ENCODE measurements at regions not wholly inside any gene's neighbourhood (a gene's known extent, or its start where the extent isn't known, plus 50 kb on each side); places are given as distances from the start of the nearest gene placed in this dataset.

DNA sequence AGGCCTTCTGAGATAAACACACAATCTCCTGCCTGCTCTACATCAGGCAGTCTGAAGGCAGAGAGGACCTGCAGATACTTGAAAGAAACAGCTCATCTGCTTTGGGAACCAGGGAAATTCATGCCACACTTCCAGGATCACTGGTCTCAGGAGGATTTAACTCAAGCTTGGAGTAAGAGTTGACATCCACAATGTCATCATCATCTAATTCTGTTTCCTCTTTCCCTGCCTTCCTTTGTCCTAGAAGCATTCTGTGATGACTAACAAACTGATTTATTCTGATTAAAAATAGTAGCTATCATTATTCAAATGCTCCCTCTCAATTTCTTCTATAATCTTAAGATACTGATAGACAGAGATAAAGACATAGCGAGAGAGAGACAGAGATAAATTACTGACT is 766.8 kb downstream of the BCL11A start:
- no peak overlapping the region for H3K27ac ChIP-seq (ENCODE audit: low read length)
- H3K36me3 ChIP-seq (ENCODE audit: insufficient read depth, low read length), result no peaks in the 10 kb centered on the region
- H3K79me2 ChIP-seq (replicated peaks; ENCODE audit: insufficient read depth, low read length), result no peaks in the 10 kb centered on the region
- no peak overlapping the region for H3K4me2 ChIP-seq (ENCODE audit: low read length)
- no peaks in the 10 kb centered on the region for H3F3A ChIP-seq (ENCODE audit: insufficient read depth, low read length, poor library complexity, severe bottlenecking)
- no peak for TF ChIP-seq MXI1 (conservative IDR thresholded peaks at IDR 0.05; ENCODE audit: poor library complexity, severe bottlenecking)
- H2AFZ ChIP-seq (ENCODE audit: low read depth, low read length), result peak overlapping the region; percentile 22
- H3K4me3 ChIP-seq (ENCODE audit: low read length), result no peak overlapping the region
- H3K9me3 ChIP-seq (ENCODE audit: low read length), result no peaks in the 10 kb centered on the region
- no peaks in the 10 kb centered on the region for H3K27me3 ChIP-seq (ENCODE audit: insufficient read depth, low read depth, low read length)
- no peaks in the 10 kb centered on the region for H4K20me1 ChIP-seq (ENCODE audit: insufficient read depth)
- H3K9ac ChIP-seq (ENCODE audit: low read length), result no peak overlapping the region
- H3K9me2 ChIP-seq (ENCODE audit: insufficient read depth, low read length), result no peaks in the 10 kb centered on the region

DNA sequence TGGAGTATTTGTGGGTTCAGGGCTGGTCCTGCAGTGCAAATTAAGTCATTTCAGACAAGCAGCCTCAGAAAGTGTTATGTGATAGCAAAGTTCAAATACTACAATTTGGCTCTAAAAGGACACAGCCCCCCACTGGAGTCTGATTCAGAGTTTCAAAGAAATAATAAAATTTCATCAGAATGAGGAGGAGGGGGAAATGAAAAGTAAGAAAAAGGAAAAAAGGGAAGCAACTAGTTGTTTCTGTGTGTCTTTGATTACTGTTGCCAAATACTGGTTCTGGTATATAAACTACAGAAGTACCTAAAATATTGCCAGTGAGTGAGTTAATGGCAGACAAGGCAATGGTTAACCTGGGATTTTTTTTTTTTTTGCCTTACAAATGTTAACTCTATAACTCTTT is 773.9 kb downstream of the BCL11A start:
- Histone ChIP-seq H4K20me1 (ENCODE audit: insufficient read depth) (no peaks in the 10 kb centered on the region), H3K9ac (ENCODE audit: low read length) (no peak overlapping the region), H3K9me3 (ENCODE audit: low read length) (no peaks in the 10 kb centered on the region), H3K9me2 (ENCODE audit: insufficient read depth, low read length) (no peaks in the 10 kb centered on the region), H3F3A (ENCODE audit: insufficient read depth, low read length, poor library complexity, severe bottlenecking) (no peaks in the 10 kb centered on the region), H3K4me2 (ENCODE audit: low read length) (no peak overlapping the region), H2AFZ (ENCODE audit: low read depth, low read length) (no peak overlapping the region), H3K27ac (ENCODE audit: low read length) (no peak overlapping the region), H3K27me3 (ENCODE audit: insufficient read depth, low read depth, low read length) (no peaks in the 10 kb centered on the region), H3K79me2 (replicated peaks; ENCODE audit: insufficient read depth, low read length) (no peaks in the 10 kb centered on the region), H3K36me3 (ENCODE audit: insufficient read depth, low read length) (no peaks in the 10 kb centered on the region), H3K4me3 (ENCODE audit: low read length) (no peak overlapping the region)
- TF ChIP-seq TAF1 (IDR thresholded peaks at IDR 0.05; ENCODE audit: low read depth), result no peak
- TF ChIP-seq, protein P1, sequence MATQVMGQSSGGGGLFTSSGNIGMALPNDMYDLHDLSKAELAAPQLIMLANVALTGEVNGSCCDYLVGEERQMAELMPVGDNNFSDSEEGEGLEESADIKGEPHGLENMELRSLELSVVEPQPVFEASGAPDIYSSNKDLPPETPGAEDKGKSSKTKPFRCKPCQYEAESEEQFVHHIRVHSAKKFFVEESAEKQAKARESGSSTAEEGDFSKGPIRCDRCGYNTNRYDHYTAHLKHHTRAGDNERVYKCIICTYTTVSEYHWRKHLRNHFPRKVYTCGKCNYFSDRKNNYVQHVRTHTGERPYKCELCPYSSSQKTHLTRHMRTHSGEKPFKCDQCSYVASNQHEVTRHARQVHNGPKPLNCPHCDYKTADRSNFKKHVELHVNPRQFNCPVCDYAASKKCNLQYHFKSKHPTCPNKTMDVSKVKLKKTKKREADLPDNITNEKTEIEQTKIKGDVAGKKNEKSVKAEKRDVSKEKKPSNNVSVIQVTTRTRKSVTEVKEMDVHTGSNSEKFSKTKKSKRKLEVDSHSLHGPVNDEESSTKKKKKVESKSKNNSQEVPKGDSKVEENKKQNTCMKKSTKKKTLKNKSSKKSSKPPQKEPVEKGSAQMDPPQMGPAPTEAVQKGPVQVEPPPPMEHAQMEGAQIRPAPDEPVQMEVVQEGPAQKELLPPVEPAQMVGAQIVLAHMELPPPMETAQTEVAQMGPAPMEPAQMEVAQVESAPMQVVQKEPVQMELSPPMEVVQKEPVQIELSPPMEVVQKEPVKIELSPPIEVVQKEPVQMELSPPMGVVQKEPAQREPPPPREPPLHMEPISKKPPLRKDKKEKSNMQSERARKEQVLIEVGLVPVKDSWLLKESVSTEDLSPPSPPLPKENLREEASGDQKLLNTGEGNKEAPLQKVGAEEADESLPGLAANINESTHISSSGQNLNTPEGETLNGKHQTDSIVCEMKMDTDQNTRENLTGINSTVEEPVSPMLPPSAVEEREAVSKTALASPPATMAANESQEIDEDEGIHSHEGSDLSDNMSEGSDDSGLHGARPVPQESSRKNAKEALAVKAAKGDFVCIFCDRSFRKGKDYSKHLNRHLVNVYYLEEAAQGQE (IDR thresholded peaks at IDR 0.05; ENCODE audit: borderline replicate concordance), result no peak

DNA sequence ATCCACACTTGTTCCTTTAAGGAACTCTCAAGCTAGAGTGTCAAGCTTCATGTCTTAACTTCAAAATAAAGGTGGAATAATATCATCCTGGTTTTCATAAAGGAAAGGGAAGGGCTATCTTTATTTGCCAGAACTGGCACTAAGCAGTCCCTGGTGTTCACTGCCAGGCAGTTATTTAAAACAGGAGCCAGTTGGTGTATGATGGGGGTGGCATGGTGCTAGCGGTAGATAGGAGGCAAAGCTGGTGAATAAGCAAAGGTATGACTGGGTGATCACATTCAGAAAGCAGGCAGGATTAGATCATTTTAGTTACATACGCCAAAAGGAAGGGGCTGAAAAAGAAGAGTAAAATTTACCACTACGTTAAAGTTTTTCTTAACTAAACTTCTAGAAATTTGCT is 776.3 kb downstream of the BCL11A start:
- Histone ChIP-seq H3K27me3 (ENCODE audit: insufficient read depth, low read depth, low read length) (no peaks in the 10 kb centered on the region), H4K20me1 (ENCODE audit: insufficient read depth) (no peaks in the 10 kb centered on the region)
- no peak for TF ChIP-seq EZH2 (IDR thresholded peaks at IDR 0.05; ENCODE audit: borderline replicate concordance, insufficient read depth, low read length, poor library complexity, severe bottlenecking)
- no peak for TF ChIP-seq RAD21 (conservative IDR thresholded peaks at IDR 0.05)
- TF ChIP-seq EP300 (conservative IDR thresholded peaks at IDR 0.05; ENCODE audit: poor library complexity, severe bottlenecking), result no peak
- TF ChIP-seq, protein P1 (IDR thresholded peaks at IDR 0.05; ENCODE audit: borderline replicate concordance), result no peak
- no peak for TF ChIP-seq SMC3 (conservative IDR thresholded peaks at IDR 0.05; ENCODE audit: poor library complexity)
- no peak for TF ChIP-seq TAF1 (IDR thresholded peaks at IDR 0.05; ENCODE audit: low read depth)
- TF ChIP-seq, protein P2, sequence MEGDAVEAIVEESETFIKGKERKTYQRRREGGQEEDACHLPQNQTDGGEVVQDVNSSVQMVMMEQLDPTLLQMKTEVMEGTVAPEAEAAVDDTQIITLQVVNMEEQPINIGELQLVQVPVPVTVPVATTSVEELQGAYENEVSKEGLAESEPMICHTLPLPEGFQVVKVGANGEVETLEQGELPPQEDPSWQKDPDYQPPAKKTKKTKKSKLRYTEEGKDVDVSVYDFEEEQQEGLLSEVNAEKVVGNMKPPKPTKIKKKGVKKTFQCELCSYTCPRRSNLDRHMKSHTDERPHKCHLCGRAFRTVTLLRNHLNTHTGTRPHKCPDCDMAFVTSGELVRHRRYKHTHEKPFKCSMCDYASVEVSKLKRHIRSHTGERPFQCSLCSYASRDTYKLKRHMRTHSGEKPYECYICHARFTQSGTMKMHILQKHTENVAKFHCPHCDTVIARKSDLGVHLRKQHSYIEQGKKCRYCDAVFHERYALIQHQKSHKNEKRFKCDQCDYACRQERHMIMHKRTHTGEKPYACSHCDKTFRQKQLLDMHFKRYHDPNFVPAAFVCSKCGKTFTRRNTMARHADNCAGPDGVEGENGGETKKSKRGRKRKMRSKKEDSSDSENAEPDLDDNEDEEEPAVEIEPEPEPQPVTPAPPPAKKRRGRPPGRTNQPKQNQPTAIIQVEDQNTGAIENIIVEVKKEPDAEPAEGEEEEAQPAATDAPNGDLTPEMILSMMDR (IDR thresholded peaks at IDR 0.05; ENCODE audit: poor library complexity, severe bottlenecking), result no peak
- TF ChIP-seq POLR2AphosphoS5 (IDR thresholded peaks at IDR 0.05), result no peak

More for the DNA sequence above, 776.3 kb downstream of the BCL11A start:
- no peaks in the 10 kb centered on the region for H3K9me2 ChIP-seq (ENCODE audit: insufficient read depth, low read length)
- no peak overlapping the region for H3K27ac ChIP-seq (ENCODE audit: low read length)
- no peaks in the 10 kb centered on the region for H3K36me3 ChIP-seq (ENCODE audit: insufficient read depth, low read length)
- no peaks in the 10 kb centered on the region for H3K9me3 ChIP-seq (ENCODE audit: low read length)
- no peaks in the 10 kb centered on the region for H3F3A ChIP-seq (ENCODE audit: insufficient read depth, low read length, poor library complexity, severe bottlenecking)
- H3K4me2 ChIP-seq (ENCODE audit: low read length), result no peak overlapping the region
- H3K9ac ChIP-seq (ENCODE audit: low read length), result no peak overlapping the region
- H2AFZ ChIP-seq (ENCODE audit: low read depth, low read length), result no peak overlapping the region
- no peaks in the 10 kb centered on the region for H3K79me2 ChIP-seq (replicated peaks; ENCODE audit: insufficient read depth, low read length)
- H3K4me3 ChIP-seq (ENCODE audit: low read length), result no peak overlapping the region
